CD4-positive, CD25-positive, alpha-beta regulatory T cell (primary cell): ENCODE measurements at regions not wholly inside any gene's neighbourhood (a gene's known extent, or its start where the extent isn't known, plus 50 kb on each side); places are given as distances from the start of the nearest gene placed in this dataset.

Source experiments
- ATAC-seq, 2 donors: fragments of 150-1000 bp; cut with Tn5 transposase; one replicate each; pipeline ENCODE4 v1.10.0; 2021; ENCODE audit warnings: low read depth in 2 of 2, moderate number of reproducible peaks in 2 of 2, moderate library complexity in 1 of 2
- DNase-seq, 3 donors: peaks; one replicate each; pipeline versions ENCODE4 v3.0.0 to v3.0.0-alpha.2; 2012 to 2022; ENCODE audit warnings: mixed read lengths in 1 of 3
- H3K27ac ChIP-seq: one replicate; pipeline ENCODE4 v1.7.0; 2013; ENCODE audit warnings: mild to moderate bottlenecking, low read length; ENCODE audit not compliant: insufficient read depth, poor library complexity, severe bottlenecking
- H3K27me3 ChIP-seq: one replicate; pipeline ENCODE4 v1.7.0; 2013; ENCODE audit warnings: low read length; ENCODE audit not compliant: control insufficient read depth, insufficient read depth
- H3K36me3 ChIP-seq: one replicate; pipeline ENCODE4 v1.7.0; 2013; ENCODE audit warnings: mild to moderate bottlenecking, low read length, moderate library complexity; ENCODE audit not compliant: control insufficient read depth, insufficient read depth
- H3K4me1 ChIP-seq: 2 replicates; pipeline ENCODE4 v1.7.0; 2013; ENCODE audit warnings: mild to moderate bottlenecking, low read length; ENCODE audit not compliant: insufficient read depth, control insufficient read depth, poor library complexity, severe bottlenecking
- H3K4me3 ChIP-seq: one replicate; pipeline ENCODE4 v1.7.0; 2013; ENCODE audit warnings: low read depth, mild to moderate bottlenecking, low read length, moderate library complexity
- H3K9me3 ChIP-seq, 2 experiments: 1 replicate in 1 of 2; 2 replicates in 1 of 2; pipeline ENCODE4 v1.7.0; 2013; ENCODE audit warnings: low read length in 2 of 2, mild to moderate bottlenecking in 1 of 2, moderate library complexity in 1 of 2; ENCODE audit not compliant: control insufficient read depth in 2 of 2
- H3K27ac Mint-ChIP-seq, 3 donors: one replicate each; pipeline ENCODE4 v1.8.0; 2020 to 2022; ENCODE audit warnings: mild to moderate bottlenecking in 3 of 3, mixed read lengths in 3 of 3, moderate library complexity in 2 of 3
- H3K27me3 Mint-ChIP-seq: one replicate; pipeline ENCODE4 v1.8.0; 2022; ENCODE audit warnings: mild to moderate bottlenecking, mixed read lengths
- H3K36me3 Mint-ChIP-seq: one replicate; pipeline ENCODE4 v1.8.0; 2020; ENCODE audit warnings: mixed read lengths
- H3K4me1 Mint-ChIP-seq, 4 donors: one replicate each; pipeline ENCODE4 v1.8.0; 2020 to 2022; ENCODE audit warnings: mixed read lengths in 4 of 4, mild to moderate bottlenecking in 1 of 4
- H3K4me3 Mint-ChIP-seq, 4 donors: one replicate each; pipeline ENCODE4 v1.8.0; 2020 to 2022; ENCODE audit warnings: mild to moderate bottlenecking in 4 of 4, mixed read lengths in 4 of 4, moderate library complexity in 3 of 4
- H3K9me3 Mint-ChIP-seq, 7 donors: one replicate each; pipeline ENCODE4 v1.8.0; 2020 to 2022; ENCODE audit warnings: mixed read lengths in 7 of 7, mild to moderate bottlenecking in 3 of 7, moderate library complexity in 2 of 7

DNA sequence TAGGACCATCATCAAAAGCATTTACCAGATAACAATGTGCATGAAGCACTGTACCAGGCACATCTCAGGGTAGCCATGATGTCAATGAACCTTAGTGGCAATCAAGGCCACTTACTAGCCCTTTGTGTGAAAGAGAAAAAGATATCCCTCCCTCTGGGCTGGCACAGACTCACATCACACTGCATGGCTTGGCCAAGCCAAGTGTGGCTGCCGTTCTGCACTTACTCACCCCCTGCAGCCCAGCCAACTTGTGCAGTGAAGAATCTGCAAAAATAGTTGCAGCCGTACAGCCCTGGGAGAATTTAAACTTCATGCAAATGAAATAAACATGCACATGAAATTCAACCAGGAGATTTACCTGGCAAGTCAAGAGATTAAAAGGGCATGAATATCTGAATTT is 333.5 kb downstream of the DEPDC1B start:
- ATAC-seq (no peak), DNase-seq (no peak)
- Histone ChIP-seq H3K4me1 (no peaks in the 10 kb centered on the region), H3K9me3 (no peaks in the 10 kb centered on the region), H3K4me3 (no peak overlapping the region), H3K27me3 (no peaks in the 10 kb centered on the region), H3K27ac (no peak overlapping the region), H3K36me3 (no peaks in the 10 kb centered on the region)
- no peaks in the 10 kb centered on the region for H3K27me3 Mint-ChIP-seq
- peaks cover 0 to 3% (median 2%) of the 10 kb centered on the region in 7 donors for H3K9me3 Mint-ChIP-seq
- H3K4me3 Mint-ChIP-seq: no peak overlapping the region
- H3K4me1 Mint-ChIP-seq: no peaks in the 10 kb centered on the region
- H3K36me3 Mint-ChIP-seq: no peaks in the 10 kb centered on the region
- H3K27ac Mint-ChIP-seq: no peak overlapping the region

DNA sequence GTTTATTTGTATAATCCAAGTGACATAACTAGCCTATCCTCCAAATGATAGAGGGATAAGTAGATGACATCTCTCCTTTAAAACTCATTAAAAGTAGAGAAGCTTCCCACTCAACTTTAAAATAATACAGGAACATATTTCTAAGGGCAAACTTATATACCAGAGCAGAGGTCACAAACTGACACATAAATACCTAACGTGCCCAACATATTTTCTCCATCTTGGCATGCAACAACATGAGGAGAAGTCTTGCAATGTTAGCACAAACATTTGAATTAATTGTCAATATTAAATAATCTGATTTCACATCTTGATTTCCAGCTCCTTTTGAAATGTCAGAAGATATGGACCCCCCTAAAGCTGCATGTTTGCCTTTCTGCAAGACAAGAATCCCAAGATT is 335.0 kb downstream of the DEPDC1B start:
- ATAC-seq: no peak
- Histone ChIP-seq H3K27ac (no peak overlapping the region), H3K36me3 (no peaks in the 10 kb centered on the region), H3K4me3 (no peak overlapping the region), H3K9me3 (no peaks in the 10 kb centered on the region), H3K27me3 (no peaks in the 10 kb centered on the region), H3K4me1 (no peaks in the 10 kb centered on the region)
- Mint-ChIP-seq H3K27me3 (no peaks in the 10 kb centered on the region), H3K36me3 (no peaks in the 10 kb centered on the region), H3K9me3 (peaks cover 0 to 6% (median 2%) of the 10 kb centered on the region in 7 donors), H3K4me1 (no peaks in the 10 kb centered on the region), H3K4me3 (no peak overlapping the region), H3K27ac (no peak overlapping the region)
- DNase-seq: no peak

GRCh38 chr5:60362158-60362557 is 337.8 kb downstream of the DEPDC1B start:
- ATAC-seq (no peak), DNase-seq (no peak)
- no peaks in the 10 kb centered on the region for H3K27me3 ChIP-seq
- H3K4me3 ChIP-seq: no peak overlapping the region
- Mint-ChIP-seq H3K9me3 (peaks cover 0 to 6% (median 0%) of the 10 kb centered on the region in 7 donors), H3K36me3 (no peaks in the 10 kb centered on the region), H3K27me3 (no peaks in the 10 kb centered on the region), H3K27ac (no peak overlapping the region), H3K4me1 (no peaks in the 10 kb centered on the region), H3K4me3 (no peak overlapping the region)
- no peak overlapping the region for H3K27ac ChIP-seq
- no peaks in the 10 kb centered on the region for H3K9me3 ChIP-seq
- no peaks in the 10 kb centered on the region for H3K36me3 ChIP-seq
- no peaks in the 10 kb centered on the region for H3K4me1 ChIP-seq

- Histone ChIP-seq H3K36me3 (no peaks in the 10 kb centered on the region), H3K9me3 (no peaks in the 10 kb centered on the region), H3K27me3 (no peaks in the 10 kb centered on the region), H3K4me3 (no peak overlapping the region), H3K27ac (no peak overlapping the region), H3K4me1 (no peaks in the 10 kb centered on the region)
- Mint-ChIP-seq H3K27ac (no peak overlapping the region), H3K4me3 (no peak overlapping the region), H3K36me3 (no peaks in the 10 kb centered on the region), H3K9me3 (peaks cover 0 to 6% (median 0%) of the 10 kb centered on the region in 7 donors), H3K4me1 (no peaks in the 10 kb centered on the region), H3K27me3 (no peaks in the 10 kb centered on the region)
- no peak for DNase-seq
- no peak for ATAC-seq
Measured at GRCh38 chr5:60360355-60360754, 339.6 kb downstream of the DEPDC1B start.

- H3K36me3 Mint-ChIP-seq: no peaks in the 10 kb centered on the region
- DNase-seq: no peak
- no peaks in the 10 kb centered on the region for H3K9me3 ChIP-seq
- H3K27ac ChIP-seq: no peak overlapping the region
- H3K4me1 ChIP-seq: no peaks in the 10 kb centered on the region
- peaks cover 0 to 3% (median 0%) of the 10 kb centered on the region in 7 donors for H3K9me3 Mint-ChIP-seq
- H3K4me1 Mint-ChIP-seq: no peaks in the 10 kb centered on the region
- no peaks in the 10 kb centered on the region for H3K27me3 Mint-ChIP-seq
- no peaks in the 10 kb centered on the region for H3K27me3 ChIP-seq
- ATAC-seq: no peak
- no peak overlapping the region for H3K27ac Mint-ChIP-seq
- no peaks in the 10 kb centered on the region for H3K36me3 ChIP-seq
- H3K4me3 Mint-ChIP-seq: no peak overlapping the region
- no peak overlapping the region for H3K4me3 ChIP-seq
Measured at GRCh38 chr5:60357302-60357701, 342.7 kb downstream of the DEPDC1B start.

- ATAC-seq (no peak), DNase-seq (no peak)
- Mint-ChIP-seq H3K4me1 (no peaks in the 10 kb centered on the region), H3K27ac (peak overlapping the region in 1 of 3 donors; percentile 32), H3K9me3 (peaks cover 0 to 3% (median 0%) of the 10 kb centered on the region in 7 donors), H3K36me3 (no peaks in the 10 kb centered on the region), H3K27me3 (no peaks in the 10 kb centered on the region), H3K4me3 (no peak overlapping the region)
- H3K4me1 ChIP-seq: no peaks in the 10 kb centered on the region
- no peaks in the 10 kb centered on the region for H3K27me3 ChIP-seq
- H3K36me3 ChIP-seq: no peaks in the 10 kb centered on the region
- H3K27ac ChIP-seq: no peak overlapping the region
- no peaks in the 10 kb centered on the region for H3K9me3 ChIP-seq
- no peak overlapping the region for H3K4me3 ChIP-seq
Measured at GRCh38 chr5:60356745-60357144, 343.2 kb downstream of the DEPDC1B start.

DNA sequence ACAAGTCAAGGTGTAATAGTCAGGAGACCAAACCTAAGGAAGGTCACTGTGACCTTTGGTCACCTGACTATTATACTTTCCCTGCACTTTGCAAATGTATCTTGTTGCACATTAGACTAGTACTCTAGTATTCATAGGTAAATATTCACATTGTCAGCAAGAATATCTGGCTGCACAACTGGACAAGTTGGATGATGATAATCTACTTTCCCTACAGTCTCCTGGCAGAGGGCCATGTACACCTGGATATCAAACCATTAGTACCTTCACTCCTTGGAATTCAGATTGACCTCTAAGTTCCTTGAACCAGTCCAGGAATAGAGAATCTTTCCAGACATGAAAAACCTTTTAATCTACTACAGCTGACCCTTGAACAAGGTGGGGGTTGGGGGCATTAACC is 344.8 kb downstream of the DEPDC1B start:
- Mint-ChIP-seq H3K27ac (no peak overlapping the region), H3K9me3 (peaks cover 0 to under 1% (median 0%) of the 10 kb centered on the region in 7 donors), H3K4me3 (no peak overlapping the region), H3K4me1 (no peaks in the 10 kb centered on the region), H3K27me3 (no peaks in the 10 kb centered on the region), H3K36me3 (no peaks in the 10 kb centered on the region)
- Histone ChIP-seq H3K9me3 (no peaks in the 10 kb centered on the region), H3K27me3 (no peaks in the 10 kb centered on the region), H3K36me3 (no peaks in the 10 kb centered on the region), H3K4me1 (no peaks in the 10 kb centered on the region), H3K4me3 (no peak overlapping the region), H3K27ac (no peak overlapping the region)
- ATAC-seq (no peak), DNase-seq (no peak)

GRCh38 chr5:60354311-60354710 is 345.7 kb downstream of the DEPDC1B start:
- no peak overlapping the region for H3K27ac Mint-ChIP-seq
- no peak for DNase-seq
- no peaks in the 10 kb centered on the region for H3K27me3 Mint-ChIP-seq
- no peak for ATAC-seq
- no peaks in the 10 kb centered on the region for H3K27me3 ChIP-seq
- no peak overlapping the region for H3K4me3 Mint-ChIP-seq
- no peaks in the 10 kb centered on the region for H3K36me3 ChIP-seq
- no peak overlapping the region for H3K4me3 ChIP-seq
- H3K9me3 Mint-ChIP-seq: peaks cover 0 to 3% (median 0%) of the 10 kb centered on the region in 7 donors
- H3K4me1 ChIP-seq: no peaks in the 10 kb centered on the region
- H3K9me3 ChIP-seq: no peaks in the 10 kb centered on the region
- H3K4me1 Mint-ChIP-seq: no peaks in the 10 kb centered on the region
- H3K36me3 Mint-ChIP-seq: no peaks in the 10 kb centered on the region
- H3K27ac ChIP-seq: no peak overlapping the region
